ENCODE measurements at regions not wholly inside any gene's neighbourhood (a gene's known extent, or its start where the extent isn't known, plus 50 kb on each side); places are given as distances from the start of the nearest gene placed in this dataset.
"Not testable (repeated sequence)": the region's sequence is repeated elsewhere in the genome, so short reads cannot be mapped to it uniquely, and the experiment has no call there.

DNA sequence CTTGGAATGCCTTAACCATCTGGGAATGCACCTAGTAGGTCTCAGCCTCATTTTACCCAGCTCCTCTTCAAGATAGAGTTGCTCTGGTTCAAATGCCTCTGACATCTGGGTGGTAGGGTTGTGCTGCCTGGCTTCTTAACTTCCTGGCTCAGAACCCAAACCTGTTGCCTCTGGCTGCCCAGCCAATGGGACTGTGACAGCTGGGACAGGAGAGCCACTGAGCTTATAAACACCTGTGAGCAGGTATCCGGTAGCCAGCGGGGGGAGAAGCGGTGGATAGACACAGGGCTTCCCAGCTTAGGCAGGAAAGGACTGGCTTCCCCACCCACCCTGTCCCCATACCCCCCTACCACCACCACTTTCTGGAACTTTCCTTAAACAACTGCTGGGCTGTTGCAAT is 115.8 kb upstream of the CARD11 start:
- DNase-seq (ENCODE audit: extremely low read depth, low read depth): no peak
- TF ChIP-seq, protein P1, sequence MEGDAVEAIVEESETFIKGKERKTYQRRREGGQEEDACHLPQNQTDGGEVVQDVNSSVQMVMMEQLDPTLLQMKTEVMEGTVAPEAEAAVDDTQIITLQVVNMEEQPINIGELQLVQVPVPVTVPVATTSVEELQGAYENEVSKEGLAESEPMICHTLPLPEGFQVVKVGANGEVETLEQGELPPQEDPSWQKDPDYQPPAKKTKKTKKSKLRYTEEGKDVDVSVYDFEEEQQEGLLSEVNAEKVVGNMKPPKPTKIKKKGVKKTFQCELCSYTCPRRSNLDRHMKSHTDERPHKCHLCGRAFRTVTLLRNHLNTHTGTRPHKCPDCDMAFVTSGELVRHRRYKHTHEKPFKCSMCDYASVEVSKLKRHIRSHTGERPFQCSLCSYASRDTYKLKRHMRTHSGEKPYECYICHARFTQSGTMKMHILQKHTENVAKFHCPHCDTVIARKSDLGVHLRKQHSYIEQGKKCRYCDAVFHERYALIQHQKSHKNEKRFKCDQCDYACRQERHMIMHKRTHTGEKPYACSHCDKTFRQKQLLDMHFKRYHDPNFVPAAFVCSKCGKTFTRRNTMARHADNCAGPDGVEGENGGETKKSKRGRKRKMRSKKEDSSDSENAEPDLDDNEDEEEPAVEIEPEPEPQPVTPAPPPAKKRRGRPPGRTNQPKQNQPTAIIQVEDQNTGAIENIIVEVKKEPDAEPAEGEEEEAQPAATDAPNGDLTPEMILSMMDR (IDR thresholded peaks at IDR 0.05; ENCODE audit: low read depth, low read length, missing control alignments): no peak
- no peak overlapping the region for H3K4me3 ChIP-seq (replicated peaks; ENCODE audit: low read depth, low read length)

DNA sequence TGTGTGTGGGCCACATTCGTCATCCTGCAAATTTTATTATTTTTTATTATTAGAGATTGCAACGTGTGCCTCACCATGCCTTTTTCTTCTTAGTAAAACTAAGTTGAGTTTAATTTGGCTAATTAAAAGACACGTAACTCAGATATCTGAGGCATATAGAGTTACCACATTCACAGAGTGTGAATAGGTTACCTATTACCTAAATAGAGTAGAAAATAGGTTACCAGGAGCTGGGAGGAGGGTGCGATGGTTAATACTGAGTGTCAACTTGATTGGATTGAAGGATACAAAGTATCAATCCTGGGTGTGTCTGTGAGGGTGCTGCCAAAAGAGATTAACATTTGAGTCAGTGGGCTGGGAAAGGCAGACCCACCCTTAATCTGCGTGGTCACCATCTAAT is 116.3 kb upstream of the CARD11 start:
- not testable (repeated sequence) for DNase-seq (ENCODE audit: extremely low read depth, low read depth); H3K4me3 ChIP-seq (replicated peaks; ENCODE audit: low read depth, low read length)

DNA sequence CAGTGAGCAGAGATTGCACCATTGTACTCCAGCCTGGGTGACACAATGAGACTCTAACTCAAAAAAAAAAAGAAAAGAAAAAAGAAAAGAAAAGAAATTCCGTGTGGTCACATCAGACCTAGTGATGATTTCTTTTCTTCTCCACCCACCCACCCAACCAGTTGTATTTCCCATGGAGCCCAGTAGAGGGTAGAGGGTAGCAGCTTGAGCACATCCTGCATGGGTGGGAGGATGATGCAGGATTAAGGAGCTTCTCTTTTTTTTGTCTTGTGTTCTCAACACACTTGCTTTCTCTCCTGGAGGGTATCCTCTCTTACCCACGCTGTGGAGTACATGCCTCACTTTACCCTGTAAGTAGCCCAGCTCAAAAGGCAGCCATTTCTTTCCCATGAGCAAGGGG is 118.6 kb upstream of the CARD11 start:
- TF ChIP-seq, protein P1 (IDR thresholded peaks at IDR 0.05; ENCODE audit: low read depth, low read length, missing control alignments): peak; percentile 24
- DNase-seq (ENCODE audit: extremely low read depth, low read depth): no peak

DNA sequence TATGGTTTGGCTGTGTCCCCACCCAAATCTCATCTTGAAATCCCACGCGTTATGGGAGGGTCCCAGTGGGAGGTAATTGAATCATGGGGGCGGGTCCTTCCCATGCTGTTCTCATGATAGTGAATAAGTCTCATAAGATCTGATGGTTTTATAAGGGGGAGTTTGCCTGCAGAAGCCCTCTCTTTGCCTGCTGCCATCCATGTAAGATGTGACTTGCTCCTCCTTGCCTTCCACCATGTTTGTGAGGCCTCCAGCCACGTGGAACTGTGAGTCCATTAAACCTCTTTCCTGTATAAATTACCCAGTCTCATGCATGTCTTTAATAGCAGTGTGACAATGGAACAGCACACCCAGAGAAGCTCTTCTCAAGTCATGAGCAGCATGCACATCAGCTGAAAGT is 119.1 kb upstream of the CARD11 start:
- not testable (repeated sequence) for DNase-seq (ENCODE audit: extremely low read depth, low read depth); H3K4me3 ChIP-seq (replicated peaks; ENCODE audit: low read depth, low read length)

More for the DNA sequence above, 118.6 kb upstream of the CARD11 start:
- no peak overlapping the region for H3K4me3 ChIP-seq (replicated peaks; ENCODE audit: low read depth, low read length)

DNA sequence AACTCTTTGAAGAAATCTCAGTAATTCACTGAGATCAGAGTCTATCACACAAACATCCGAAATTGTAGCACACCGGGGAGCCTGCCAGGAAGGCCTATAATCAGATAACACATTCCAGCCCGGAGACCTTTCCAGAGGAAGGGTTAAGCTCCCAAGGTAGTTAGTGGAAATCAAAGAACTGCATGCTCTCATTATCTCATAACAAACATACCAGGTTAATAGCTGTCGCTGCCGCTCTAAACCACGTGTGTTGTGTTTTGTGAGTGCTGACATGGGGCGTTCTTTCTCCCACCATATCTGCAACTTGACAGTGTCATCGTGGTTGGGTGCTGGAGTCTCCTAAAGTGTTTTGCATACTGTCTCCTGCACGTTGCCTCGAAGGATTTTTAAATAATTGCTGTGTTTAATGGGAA is 120.7 kb upstream of the CARD11 start:
- no peak for DNase-seq (ENCODE audit: extremely low read depth, low read depth)
- TF ChIP-seq, protein P1 (IDR thresholded peaks at IDR 0.05; ENCODE audit: low read depth, low read length, missing control alignments): no peak
- no peak overlapping the region for H3K4me3 ChIP-seq (replicated peaks; ENCODE audit: low read depth, low read length)

DNA sequence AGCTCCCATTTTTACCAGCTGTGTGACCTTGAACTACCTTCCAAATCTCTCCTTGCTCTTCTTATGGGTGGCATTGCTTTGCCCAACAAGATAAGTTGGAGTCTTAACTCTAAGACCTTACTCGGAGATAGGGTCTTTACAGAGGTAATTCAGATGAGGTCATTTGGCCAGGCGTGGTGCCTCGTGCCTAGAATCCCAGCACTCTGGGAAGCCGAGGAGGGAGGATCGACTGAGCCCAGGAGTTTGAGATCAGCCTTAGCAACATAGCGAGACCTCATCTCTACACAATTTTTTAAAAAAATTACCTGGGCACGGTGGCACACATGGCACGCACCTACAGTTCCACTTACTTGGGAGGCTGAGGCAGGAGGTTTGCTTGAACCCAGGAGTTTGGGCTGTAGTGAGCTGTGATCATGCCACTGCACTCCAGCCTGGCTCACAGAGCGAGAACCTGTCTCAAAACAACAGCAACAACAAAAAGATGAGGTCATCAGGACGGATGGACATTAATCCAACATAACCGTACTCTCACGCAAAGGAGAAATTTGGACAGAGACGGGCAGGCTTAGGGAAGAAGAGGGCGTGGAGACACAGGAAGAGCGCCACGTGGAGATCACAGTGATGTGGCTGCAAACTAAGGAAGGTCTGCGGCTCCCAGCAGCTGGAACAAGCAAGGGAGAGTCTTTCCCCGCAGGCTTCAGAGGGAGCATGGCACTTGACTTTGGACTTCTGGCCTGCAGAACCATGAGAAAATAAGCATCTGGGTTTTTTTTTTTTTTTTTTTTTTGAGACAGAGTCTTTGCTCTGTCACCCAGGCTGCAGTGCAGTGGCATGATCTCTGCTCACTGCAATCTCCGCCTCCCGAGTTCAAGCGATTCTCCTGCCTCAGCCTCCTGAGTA is 122.3 kb upstream of the CARD11 start:
- TF ChIP-seq, protein P1 (IDR thresholded peaks at IDR 0.05; ENCODE audit: low read depth, low read length, missing control alignments): no peak
- DNase-seq (ENCODE audit: extremely low read depth, low read depth): no peak

DNA sequence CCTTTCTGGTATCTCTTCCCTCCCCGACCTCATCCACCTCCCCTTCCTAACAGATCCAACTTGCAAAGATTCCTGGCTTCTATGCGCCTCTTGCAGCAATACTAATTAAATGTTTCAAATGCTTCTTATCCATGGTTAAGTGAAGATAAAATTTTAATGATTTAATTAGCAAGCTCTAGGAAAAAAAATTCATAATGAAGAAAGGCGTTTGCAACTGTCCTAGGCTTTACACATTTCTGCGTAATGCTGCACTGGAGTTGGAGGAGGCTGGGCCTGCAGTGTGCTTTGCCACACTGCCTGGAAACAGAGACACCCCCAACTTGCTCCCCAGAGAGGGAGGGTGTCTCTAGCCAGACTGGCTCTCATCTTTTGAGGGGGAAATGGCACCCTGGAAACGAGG is 123.9 kb upstream of the CARD11 start:
- TF ChIP-seq, protein P1 (IDR thresholded peaks at IDR 0.05; ENCODE audit: low read depth, low read length, missing control alignments): no peak
- DNase-seq (ENCODE audit: extremely low read depth, low read depth): no peak
- no peak overlapping the region for H3K4me3 ChIP-seq (replicated peaks; ENCODE audit: low read depth, low read length)

More for the DNA sequence above, 122.3 kb upstream of the CARD11 start:
- no peak overlapping the region for H3K4me3 ChIP-seq (replicated peaks; ENCODE audit: low read depth, low read length)

DNA sequence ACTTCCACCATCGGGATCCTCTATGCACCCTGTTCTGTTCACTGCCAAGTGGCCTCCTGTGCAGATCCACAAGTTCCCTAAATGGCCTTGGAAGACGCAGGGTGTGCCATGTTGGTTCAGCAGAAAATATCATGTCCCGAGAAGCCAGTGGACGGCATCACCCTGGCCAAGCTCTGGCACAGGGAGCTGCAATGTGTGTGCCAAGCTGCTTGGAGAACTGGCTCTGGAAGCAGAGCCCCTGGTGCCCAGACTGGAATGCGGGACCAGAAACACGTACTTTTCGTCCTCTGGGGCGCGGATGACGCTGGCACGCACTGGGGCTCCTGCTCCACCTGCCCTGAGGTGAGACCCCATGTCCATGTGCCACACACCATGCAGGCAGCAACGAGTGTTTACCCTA is 124.7 kb upstream of the CARD11 start:
- TF ChIP-seq, protein P1 (IDR thresholded peaks at IDR 0.05; ENCODE audit: low read depth, low read length, missing control alignments): no peak
- no peak overlapping the region for H3K4me3 ChIP-seq (replicated peaks; ENCODE audit: low read depth, low read length)
- DNase-seq (ENCODE audit: extremely low read depth, low read depth): no peak

Measured in HFF-Myc (cell line).